DMS153 treated with DMSO at 0.1 percent for 48 hours (cell line): ENCODE measurements at regions not wholly inside any gene's neighbourhood (a gene's known extent, or its start where the extent isn't known, plus 50 kb on each side); places are given as distances from the start of the nearest gene placed in this dataset.
"Not testable (repeated sequence)": the region's sequence is repeated elsewhere in the genome, so short reads cannot be mapped to it uniquely, and the experiment has no call there.

Source experiments
- DNase-seq: peaks from one replicate; lab custom pipeline; 2025; ENCODE audit not compliant: unreplicated experiment; lab: John Stamatoyannopoulos, UW

GRCh38 chr2:403682-404081 is 115.8 kb upstream of the ALKAL2 start:
- no peak for DNase-seq

GRCh38 chr2:402721-403120 is 114.8 kb upstream of the ALKAL2 start:
- no peak for DNase-seq

- no peak for DNase-seq
These were observed 114.3 kb upstream of the ALKAL2 start for GRCh38 chr2:402206-402605.

GRCh38 chr2:401019-401679 is 113.3 kb upstream of the ALKAL2 start:
- DNase-seq: no peak

- DNase-seq: no peak
These were observed 110.0 kb upstream of the ALKAL2 start for GRCh38 chr2:397926-398325.

DNA sequence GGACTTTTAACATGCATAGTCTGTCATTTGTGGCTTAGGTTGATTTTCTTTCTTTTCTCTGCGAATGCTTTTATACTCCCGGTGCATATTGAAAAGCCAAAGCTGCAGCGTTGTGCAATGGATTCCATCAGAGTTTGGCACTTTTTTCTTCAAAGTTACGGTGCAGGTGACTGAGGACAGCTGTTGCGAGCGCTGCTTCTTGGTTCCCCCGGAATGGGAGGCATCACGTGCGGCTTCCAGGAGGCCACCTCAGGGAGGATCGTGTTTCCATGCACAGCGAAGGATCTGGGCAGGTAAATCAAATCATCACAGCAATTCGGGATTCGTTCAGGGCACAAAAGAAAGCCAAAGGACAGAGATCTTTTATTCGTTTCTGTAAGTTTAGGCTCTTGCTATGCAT is 109.6 kb upstream of the ALKAL2 start:
- no peak for DNase-seq

- DNase-seq: no peak
These were observed 109.0 kb upstream of the ALKAL2 start for GRCh38 chr2:396903-397302.

GRCh38 chr2:395886-396285 is 108.0 kb upstream of the ALKAL2 start:
- no peak for DNase-seq

- peak; percentile 18 for DNase-seq
These were observed 106.1 kb upstream of the ALKAL2 start for GRCh38 chr2:393711-394696.

DNA sequence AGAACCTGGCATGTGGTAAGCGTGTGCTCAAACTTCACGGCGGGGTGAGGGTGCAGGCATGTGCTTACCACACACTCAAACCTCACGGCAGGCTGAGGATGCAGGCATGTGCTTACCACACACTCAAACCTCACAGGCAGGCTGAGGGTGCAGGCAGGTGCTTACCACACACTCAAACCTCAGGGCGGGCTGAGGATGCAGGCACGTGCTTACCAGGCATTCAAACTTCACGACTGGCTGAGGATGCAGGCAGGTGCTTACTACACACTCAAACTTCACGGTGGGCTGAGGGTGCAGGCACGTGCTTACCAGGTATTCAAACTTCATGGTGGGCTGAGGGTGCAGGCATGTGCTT is 105.0 kb upstream of the ALKAL2 start:
- DNase-seq: no peak

DNA sequence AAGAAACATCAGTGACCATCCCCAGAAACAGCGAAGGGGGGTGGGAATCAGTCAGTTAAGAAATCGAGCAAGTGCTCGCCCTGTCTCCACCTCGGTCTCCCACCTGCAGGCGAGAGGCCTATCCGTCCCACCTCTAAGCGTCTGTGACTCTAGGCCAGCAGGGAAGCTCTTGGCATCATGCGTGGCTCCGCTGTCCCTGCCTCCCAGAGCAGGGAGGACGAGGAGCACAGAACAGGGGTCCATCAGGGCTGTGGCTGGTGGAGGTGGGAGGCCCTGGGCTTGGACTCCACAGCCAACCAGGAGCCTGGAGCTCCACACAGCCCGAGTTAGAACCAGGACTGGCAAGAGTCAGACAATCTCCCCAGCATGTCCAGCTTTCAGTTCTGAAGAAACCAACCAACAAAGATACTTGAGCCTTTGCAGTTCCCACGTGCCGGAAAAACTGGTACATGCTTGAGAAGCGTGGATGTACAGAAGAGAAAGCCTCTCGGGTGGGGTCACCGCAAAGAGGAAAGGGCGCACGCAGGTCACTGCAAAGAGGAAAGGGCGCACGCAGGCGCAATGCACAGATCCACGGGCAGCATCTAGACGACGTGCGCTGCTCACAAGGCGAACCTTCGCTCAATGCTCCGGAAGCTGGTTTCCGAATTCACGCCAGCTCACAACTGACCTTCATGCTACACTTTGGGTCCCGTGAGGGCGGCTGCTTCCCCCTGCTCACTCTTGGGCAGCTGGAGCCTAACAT is 104.5 kb upstream of the ALKAL2 start:
- no peak for DNase-seq

GRCh38 chr2:391696-392095 is 103.8 kb upstream of the ALKAL2 start:
- no peak for DNase-seq

GRCh38 chr2:390959-391358 is 103.1 kb upstream of the ALKAL2 start:
- DNase-seq: no peak

- not testable (repeated sequence) for DNase-seq
These were observed 102.1 kb upstream of the ALKAL2 start for GRCh38 chr2:389985-390384.

DNA sequence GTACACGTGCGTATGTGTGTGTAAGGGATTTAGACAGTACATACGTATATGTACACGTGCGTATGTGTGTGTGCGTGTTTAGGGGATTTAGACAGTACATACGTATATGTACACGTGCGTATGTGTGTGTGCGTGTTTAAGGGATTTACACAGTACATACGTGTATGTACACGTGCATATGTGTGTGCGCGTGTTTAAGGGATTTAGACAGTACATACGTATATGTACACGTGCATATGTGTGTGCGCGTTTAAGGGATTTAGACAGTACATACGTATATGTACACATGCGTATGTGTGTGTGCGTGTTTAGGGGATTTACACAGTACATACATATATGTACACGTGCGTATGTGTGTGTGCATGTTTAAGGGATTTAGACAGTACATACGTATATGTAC is 100.9 kb upstream of the ALKAL2 start:
- not testable (repeated sequence) for DNase-seq

DNA sequence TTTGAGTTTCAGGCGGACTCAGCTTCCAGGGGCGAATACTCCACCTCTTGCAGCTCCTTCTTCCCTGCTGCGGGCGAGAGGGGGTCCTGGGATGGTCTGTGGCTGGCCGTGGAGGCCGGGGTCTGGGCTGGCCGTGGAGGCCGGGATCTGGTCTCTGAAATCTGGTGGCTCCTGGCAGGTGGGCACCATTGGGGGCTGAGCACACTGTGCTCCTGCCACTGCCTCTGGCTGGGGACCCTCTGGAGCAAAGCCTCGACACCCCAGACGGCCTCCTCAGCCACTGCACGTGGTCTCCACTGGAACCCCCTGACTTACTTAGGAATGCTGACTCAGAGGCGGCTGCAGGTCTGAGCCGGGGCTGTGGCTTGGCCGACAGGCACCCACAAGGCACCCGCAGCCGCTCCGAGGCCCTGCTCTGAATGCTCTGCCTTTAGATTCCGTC is 100.1 kb upstream of the ALKAL2 start:
- DNase-seq: no peak

DNA sequence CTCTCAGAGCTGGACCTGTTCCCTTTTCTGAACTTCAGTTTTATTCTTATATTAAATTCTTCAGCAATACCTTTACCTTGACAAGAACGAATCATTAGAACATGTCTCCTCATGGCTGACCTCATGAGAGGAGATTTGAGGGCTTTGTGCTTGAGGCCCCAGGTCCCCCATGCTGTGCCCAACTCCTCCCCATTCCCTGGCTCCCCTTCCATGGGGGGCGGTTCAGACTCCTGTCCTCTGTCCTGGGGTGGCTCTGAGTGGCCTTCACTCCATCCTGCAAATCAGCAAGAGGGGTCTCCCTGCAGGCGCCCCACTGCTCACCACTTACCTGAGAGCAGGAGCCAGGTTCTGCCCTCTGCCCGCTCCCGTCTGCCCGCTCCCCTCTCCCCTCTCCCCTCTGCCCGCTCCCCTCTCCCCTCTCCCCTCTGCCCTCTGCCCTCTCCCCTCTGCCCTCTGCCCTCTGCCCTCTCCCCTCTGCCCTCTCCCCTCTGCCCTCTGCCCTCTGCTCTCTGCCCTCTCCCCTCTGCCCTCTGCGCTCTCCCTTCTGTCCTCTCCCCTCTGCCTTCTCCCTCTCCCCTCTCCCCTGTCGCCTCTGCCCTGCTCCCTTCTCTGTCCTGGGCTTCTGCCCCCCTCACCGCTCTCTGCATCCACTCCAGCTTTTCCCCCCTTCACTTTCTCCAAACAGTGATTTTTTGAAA is 98.7 kb upstream of the ALKAL2 start:
- no peak for DNase-seq

GRCh38 chr2:385785-386184 is 97.9 kb upstream of the ALKAL2 start:
- DNase-seq: no peak

- no peak for DNase-seq
These were observed 97.2 kb upstream of the ALKAL2 start for GRCh38 chr2:385061-385460.

DNA sequence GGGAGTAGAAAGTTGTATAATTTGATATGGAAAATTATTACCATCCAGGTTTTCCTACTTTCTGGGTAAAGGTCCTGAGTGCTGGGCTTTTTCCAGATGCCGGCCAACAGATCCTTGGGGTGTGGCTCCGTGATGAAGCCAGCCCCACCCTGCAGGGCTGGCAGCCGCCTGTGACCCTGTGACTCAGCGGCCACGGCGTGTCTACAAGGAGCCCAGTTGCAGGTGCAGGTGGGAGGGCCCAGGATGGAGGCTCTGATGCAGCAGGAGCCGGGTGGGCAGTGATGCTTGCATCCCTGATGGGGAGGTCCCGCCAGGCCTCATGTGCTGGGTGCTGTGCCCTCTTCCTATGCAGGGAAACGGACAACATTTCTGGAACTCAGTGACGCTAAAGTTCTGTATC is 96.0 kb upstream of the ALKAL2 start:
- DNase-seq: no peak

DNA sequence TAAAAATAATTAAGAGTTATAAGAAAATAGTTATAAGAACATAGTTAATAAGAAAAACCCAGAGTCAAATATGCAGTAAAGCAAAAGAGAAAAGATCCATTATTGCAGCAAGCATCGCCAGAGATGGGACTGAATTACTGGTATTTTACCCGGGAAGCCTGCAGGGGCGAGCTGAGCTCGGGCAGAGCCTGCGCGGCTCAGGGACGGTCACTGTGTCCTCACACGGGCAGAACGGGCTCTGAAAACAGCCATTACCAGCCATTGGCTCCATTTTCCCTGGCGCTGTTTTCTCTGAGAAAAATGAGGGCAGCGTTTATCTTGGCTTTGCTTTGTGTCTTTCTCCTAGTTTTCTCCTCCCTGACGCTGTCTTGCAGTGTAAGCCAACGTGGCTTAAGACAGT is 95.3 kb upstream of the ALKAL2 start:
- no peak for DNase-seq
